Amygdala (tissue), 56 donors: ENCODE measurements at regions not wholly inside any gene's neighbourhood (a gene's known extent, or its start where the extent isn't known, plus 50 kb on each side); places are given as distances from the start of the nearest gene placed in this dataset.

ENCODE experiments used
- DNase-seq, 56 donors: peaks; one replicate each; lab custom pipeline; 2025; lab: John Stamatoyannopoulos, UW

GRCh38 chr4:138032222-138032621 lies 209.9 kb downstream of the SLC7A11 start:
- DNase-seq: no peak

- no peak for DNase-seq
Observed at GRCh38 chr4:138030375-138030774, 211.8 kb downstream of the SLC7A11 start.

- no peak for DNase-seq
Observed at GRCh38 chr4:138028923-138029322, 213.2 kb downstream of the SLC7A11 start.

GRCh38 chr4:138021139-138021830 lies 220.9 kb downstream of the SLC7A11 start:
- DNase-seq: no peak

DNA sequence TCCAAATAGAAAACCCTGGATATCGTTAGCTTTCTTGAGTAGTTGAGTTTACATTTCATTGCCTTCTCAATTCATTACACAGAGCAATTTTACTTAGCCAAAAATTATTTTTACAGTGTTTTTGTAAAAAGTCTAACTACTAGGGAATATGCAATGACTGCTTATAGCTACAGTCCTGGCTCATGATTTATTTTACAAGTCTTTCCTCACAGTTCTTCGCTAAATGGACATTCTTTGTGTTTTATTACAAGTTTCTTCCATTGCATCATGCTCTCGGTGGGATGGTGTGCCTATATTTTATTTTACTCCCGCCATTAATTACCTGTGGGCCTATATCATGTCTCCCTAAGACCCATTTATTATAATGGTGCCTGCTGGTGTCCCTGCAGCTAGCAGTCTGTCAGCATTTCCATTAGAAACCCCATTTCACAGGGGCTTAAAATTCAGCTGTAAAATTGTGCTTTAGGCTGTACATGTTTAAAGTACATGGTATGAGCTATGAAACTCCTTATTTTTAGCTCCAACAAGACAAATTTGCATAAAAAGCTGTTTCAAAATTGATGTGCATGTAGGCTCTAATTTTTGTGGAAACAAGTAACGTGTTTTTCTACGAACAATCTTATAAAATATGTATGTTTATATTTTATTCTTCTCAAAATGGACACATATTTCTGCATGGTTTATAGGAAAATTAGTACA lies 227.4 kb downstream of the SLC7A11 start:
- no peak for DNase-seq

- DNase-seq: no peak
Observed at GRCh38 chr4:138013625-138014024, 228.5 kb downstream of the SLC7A11 start.

- DNase-seq: peak in 1 of 56 donors; percentile 3
Observed at GRCh38 chr4:138010639-138011038, 231.5 kb downstream of the SLC7A11 start.

DNA sequence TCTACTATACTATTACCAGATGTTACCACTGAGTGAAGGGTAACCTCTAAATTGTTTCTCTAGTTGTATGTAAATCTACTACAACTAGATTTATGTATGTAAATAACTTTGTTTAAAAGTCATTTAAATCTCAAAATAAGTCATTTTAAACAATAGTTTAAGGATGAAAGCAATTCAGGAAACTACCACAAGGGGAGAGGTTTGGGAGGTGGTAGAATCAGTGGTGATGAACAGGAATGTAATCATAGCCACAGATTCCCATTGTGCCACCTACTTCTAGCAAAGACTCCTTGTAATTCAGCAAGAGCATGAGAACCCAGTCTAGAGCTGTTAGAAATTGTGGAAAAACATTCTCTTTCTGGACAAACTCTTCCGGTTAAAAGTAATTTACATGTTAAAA lies 234.6 kb downstream of the SLC7A11 start:
- no peak for DNase-seq

GRCh38 chr4:138005486-138005885 lies 236.7 kb downstream of the SLC7A11 start:
- no peak for DNase-seq

GRCh38 chr4:138003248-138003647 lies 238.9 kb downstream of the SLC7A11 start:
- no peak for DNase-seq

DNA sequence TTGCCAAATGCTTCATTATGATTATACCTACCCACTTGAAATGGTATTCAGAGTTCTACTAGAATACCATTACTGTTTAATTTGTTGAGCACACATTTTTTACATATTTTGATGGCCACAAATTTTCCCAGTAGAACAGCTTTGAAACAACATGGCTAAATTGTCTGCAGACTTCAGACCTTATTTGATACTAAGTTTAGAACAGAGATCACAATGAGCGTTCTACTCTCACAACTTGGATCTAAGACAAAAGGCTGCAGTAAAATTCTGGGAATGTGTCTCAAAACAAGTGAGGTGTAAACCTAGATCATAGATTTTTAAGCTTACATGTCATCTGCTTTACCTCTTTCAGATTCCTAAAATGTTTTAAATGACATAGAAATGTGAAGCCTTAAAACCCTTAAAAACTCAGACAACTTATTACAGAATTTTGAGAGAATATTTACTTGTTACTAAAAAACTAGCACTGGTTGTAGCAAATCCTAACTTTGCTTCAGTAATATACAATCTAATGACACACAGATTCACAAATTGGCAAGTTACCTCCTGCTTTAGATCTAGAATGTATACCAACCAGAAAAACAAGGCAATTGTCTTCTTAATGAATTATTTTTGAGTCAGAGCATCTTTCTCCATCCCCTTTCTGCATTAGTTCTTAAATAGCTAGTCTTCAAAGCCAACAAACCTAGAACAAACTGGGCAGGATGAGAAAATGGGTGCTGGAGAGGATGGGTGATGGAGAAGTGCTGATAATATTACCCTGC lies 243.3 kb downstream of the SLC7A11 start:
- no peak for DNase-seq

- DNase-seq: no peak
Observed at GRCh38 chr4:137997496-137997895, 244.7 kb downstream of the SLC7A11 start.

- DNase-seq: no peak
Observed at GRCh38 chr4:137994853-137995252, 247.3 kb downstream of the SLC7A11 start.

DNA sequence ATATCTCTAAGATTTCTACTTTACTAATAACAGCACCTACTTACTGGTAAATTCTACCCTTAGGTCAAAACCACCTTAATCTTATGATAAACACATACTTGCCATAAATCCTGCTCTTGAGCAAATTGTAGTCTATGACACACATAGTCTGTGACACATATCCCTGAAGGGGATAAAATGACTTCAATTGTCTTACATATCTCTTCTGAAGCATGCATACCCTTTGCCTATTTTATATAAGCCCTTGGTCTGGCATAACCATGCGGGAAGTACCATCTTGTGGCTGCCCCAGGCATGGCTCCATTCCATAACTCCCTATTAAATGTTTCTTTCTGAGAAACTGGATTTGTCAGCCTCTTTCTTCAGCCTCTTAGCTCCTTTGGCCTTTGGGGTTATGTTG lies 248.9 kb downstream of the SLC7A11 start:
- no peak for DNase-seq

DNA sequence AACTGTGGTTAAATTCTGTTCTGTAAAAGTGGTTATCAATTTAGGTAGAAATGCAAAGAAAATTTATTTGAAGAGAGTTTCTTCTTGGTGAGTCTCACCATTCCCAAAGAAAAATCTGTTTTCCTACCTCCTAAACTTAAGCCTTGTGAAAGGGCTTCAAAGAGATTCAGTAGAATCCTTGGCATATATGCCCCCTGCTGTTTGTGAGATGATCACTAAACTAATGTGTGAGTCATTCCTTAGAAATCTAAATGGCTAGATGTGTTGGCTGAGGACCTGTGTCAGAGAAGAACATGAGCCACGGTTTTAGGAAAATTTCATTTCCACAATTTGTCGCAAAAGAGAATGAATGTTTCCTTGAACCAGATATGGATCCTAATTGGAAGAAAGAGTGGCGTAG lies 260.9 kb downstream of the SLC7A11 start:
- no peak for DNase-seq

DNA sequence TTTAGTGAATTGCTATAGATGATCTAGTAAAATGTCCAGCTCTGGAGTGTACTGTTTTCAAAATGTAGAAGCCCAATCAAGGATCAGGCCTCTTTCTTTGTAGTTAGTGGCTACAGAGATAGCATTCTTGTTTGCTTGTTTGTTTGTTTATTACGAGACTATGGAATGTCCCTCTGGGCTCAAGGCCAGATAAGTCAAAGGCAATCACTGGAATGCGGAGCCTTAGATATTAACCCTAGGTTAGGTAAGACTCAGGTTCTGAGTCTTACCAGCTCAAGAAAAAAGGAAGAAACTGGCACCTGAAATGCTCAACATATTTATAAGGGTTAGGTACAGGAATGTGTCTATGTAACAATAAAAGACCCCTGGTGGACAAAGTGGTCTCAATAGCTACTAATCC lies 261.5 kb downstream of the SLC7A11 start:
- DNase-seq: no peak

DNA sequence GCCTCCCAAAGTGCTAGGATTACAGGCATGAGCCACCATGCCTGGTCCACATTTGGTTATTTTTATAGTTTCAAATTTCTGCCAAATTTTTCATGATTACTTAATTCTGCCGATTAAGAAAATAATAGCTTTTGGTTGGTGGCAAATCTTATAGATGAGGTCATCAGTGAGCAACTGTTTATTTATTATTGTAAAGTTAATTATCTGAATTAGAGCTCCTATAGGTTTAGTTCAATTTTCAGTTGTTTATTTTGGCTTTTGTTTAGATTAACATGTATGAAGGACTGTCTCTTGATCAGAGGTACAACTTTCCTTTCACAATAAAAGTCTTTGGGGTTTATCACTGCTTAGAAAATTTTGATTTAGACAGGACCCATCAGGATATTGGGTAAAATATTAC lies 262.2 kb downstream of the SLC7A11 start:
- no peak for DNase-seq

- DNase-seq: no peak
Observed at GRCh38 chr4:137968956-137969678, 273.0 kb downstream of the SLC7A11 start.

- no peak for DNase-seq
Observed at GRCh38 chr4:137967480-137968190, 274.5 kb downstream of the SLC7A11 start.

DNA sequence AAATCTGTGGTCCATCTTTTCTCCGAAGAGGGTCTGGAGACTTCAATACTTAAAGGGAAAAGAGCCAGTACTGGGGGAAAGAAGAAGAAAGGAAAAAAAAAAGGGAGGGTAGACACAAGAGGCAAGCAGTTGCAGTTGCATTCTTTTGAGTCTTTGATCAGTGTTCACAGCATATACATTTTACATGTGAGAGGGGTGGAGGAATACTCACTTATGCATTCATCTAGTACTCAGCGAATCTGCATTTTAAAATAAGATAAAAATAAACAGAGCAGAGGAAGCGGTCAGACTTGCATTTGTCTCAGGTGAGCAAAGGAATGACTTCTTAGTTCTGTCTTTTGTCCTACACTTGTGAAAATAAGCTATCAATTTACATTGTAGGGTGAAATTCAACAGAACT lies 275.6 kb downstream of the SLC7A11 start:
- no peak for DNase-seq
